ENCODE measurements at regions not wholly inside any gene's neighbourhood (a gene's known extent, or its start where the extent isn't known, plus 50 kb on each side); places are given as distances from the start of the nearest gene placed in this dataset.

DNA sequence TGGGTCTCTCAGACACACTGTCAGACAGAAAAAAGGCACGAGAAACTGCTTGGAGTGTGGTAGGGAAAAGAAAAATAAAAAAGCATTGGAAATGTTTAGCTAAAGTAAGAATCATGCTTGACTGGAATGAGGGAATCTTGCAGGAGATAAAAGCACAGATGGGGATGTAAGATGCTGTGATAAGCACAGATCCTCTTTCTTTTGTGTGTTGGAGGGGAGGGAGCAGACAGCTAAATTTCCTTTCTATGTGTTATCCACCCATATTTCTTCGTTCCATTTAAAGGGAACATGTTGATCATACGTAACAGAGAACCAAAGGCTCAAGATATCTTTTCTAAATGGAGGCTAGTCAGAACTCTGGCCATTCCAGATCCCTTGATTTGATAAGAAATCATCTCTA, 614.0 kb upstream of the LCORL start:
- no peak overlapping the region for H3K4me3 ChIP-seq (ENCODE audit: low read length)
- DNase-seq (ENCODE audit: low read depth), result no peak
- no peak for TF ChIP-seq CTCF (conservative IDR thresholded peaks at IDR 0.05; ENCODE audit: low read length)

DNA sequence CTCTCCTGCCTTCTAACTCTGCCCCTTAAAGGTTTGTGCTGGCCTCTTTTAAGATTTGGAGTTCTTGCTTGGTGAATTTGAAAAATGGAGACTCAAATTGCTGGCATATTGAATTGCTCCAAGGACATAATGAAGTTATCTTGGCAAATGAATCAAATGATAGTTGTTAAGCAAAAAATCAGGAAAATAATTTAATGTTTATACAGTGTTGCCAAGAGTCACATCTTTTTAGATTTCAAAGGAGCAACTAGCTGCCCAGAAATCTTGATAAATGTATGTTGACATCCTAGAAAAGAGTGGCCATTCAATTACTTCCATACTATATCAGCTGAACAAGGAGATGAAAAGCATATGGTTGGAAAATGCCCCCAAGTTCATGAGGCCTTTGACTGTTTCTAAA, 610.0 kb upstream of the LCORL start:
- H3K4me3 ChIP-seq (ENCODE audit: low read length), result no peak overlapping the region
- DNase-seq (ENCODE audit: low read depth), result no peak
- no peak for TF ChIP-seq CTCF (conservative IDR thresholded peaks at IDR 0.05; ENCODE audit: low read length)

- TF ChIP-seq CTCF (conservative IDR thresholded peaks at IDR 0.05; ENCODE audit: low read length), result no peak
- no peak overlapping the region for H3K4me3 ChIP-seq (ENCODE audit: low read length)
- no peak for DNase-seq (ENCODE audit: low read depth)
Observed at GRCh38 chr4:18630218-18631110, 608.9 kb upstream of the LCORL start.

GRCh38 chr4:18627447-18628005, 606.0 kb upstream of the LCORL start:
- DNase-seq (ENCODE audit: low read depth), result no peak
- H3K4me3 ChIP-seq (ENCODE audit: low read length), result no peak overlapping the region
- TF ChIP-seq CTCF (conservative IDR thresholded peaks at IDR 0.05; ENCODE audit: low read length), result no peak

DNA sequence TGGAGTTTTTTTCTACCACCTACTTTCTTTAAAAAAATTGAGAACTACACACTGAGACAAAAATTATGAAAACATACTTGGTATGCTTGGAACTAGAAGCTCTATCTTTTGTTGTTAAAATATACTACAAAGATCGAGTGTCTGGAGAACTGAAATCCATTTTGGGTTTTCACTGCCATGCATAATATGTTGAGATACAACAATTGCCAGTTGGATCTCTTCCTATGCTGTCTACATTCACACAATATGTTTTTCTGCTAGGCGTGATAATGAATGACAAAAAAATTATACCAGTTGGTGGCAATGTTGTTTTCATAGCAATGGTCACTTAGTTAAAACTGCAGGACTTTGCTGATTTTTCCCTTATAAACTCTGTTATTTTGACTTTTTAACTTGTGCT, 605.4 kb upstream of the LCORL start:
- no peak for TF ChIP-seq CTCF (conservative IDR thresholded peaks at IDR 0.05; ENCODE audit: low read length)
- H3K4me3 ChIP-seq (ENCODE audit: low read length), result no peak overlapping the region

GRCh38 chr4:18626366-18626765, 604.8 kb upstream of the LCORL start:
- no peak overlapping the region for H3K4me3 ChIP-seq (ENCODE audit: low read length)
- no peak for DNase-seq (ENCODE audit: low read depth)
- TF ChIP-seq CTCF (conservative IDR thresholded peaks at IDR 0.05; ENCODE audit: low read length), result no peak

More for the DNA sequence above, 605.4 kb upstream of the LCORL start:
- no peak for DNase-seq (ENCODE audit: low read depth)

- H3K4me3 ChIP-seq (ENCODE audit: low read length), result no peak overlapping the region
- no peak for TF ChIP-seq CTCF (conservative IDR thresholded peaks at IDR 0.05; ENCODE audit: low read length)
- no peak for DNase-seq (ENCODE audit: low read depth)
Observed at GRCh38 chr4:18621186-18621585, 599.6 kb upstream of the LCORL start.
